SK-N-SH (cell line): ENCODE measurements at regions not wholly inside any gene's neighbourhood (a gene's known extent, or its start where the extent isn't known, plus 50 kb on each side); places are given as distances from the start of the nearest gene placed in this dataset.

Experiments
- CTCF ChIA-PET: fragments of 300-600, 350-600 bp; formaldehyde crosslinking; extraction: SDS; loops from one replicate; lab custom pipeline; 2021; lab: Yijun Ruan, JAX
- POLR2A ChIA-PET: fragments of 350-600 bp; sonication (Branson Sonifier 250); formaldehyde crosslinking; extraction: SDS; loops from one replicate; lab custom pipeline; 2020; ENCODE audit warnings: antibody characterized with exemption, inconsistent platforms; lab: Yijun Ruan, JAX
- DNase-seq: peaks from one replicate; pipeline ENCODE4 v3.0.0; 2012
- H2AFZ ChIP-seq: fragments of 200-600 bp; sonication (generic); 2 replicates; pipeline ENCODE4 v1.8.1; 2016; ENCODE audit warnings: antibody characterized with exemption, mild to moderate bottlenecking, low read depth
- H3F3A ChIP-seq: fragments of 200-600 bp; sonication (generic); replicated peaks from 2 replicates; pipeline ENCODE3; 2016; ENCODE audit warnings: antibody characterized with exemption, mild to moderate bottlenecking; ENCODE audit not compliant: insufficient read depth
- H3K27ac ChIP-seq, 2 experiments: fragments of 200-500 bp in 1 of 2; fragments of 200-600 bp in 1 of 2; sonication (Bioruptor generic) in 1 of 2; sonication (generic), shearing (Covaris generic) in 1 of 2; 2 replicates each; pipeline versions ENCODE4 v1.5.1 to v1.6.1; 2014 to 2016; ENCODE audit warnings: low read depth in 2 of 2, inconsistent platforms in 1 of 2, low read length in 1 of 2, mild to moderate bottlenecking in 1 of 2, mixed read lengths in 1 of 2
- H3K27me3 ChIP-seq: fragments of 200-600 bp; sonication (generic), shearing (Covaris generic); 2 replicates; pipeline ENCODE4 v1.6.1; 2016; ENCODE audit warnings: mixed run types; ENCODE audit not compliant: insufficient read depth
- H3K36me3 ChIP-seq, 2 experiments: fragments of 200-500 bp in 1 of 2; fragments of 200-600 bp in 1 of 2; sonication (Bioruptor generic) in 1 of 2; sonication (generic) in 1 of 2; replicated peaks in 1 of 2; 2 replicates each; pipeline versions ENCODE3 to v1.5.1; 2014 to 2016; ENCODE audit warnings: low read length in 1 of 2, mild to moderate bottlenecking in 1 of 2; ENCODE audit not compliant: insufficient read depth in 2 of 2, control insufficient read depth in 1 of 2
- H3K4me1 ChIP-seq, 2 experiments: fragments of 200-500 bp in 1 of 2; fragments of 200-600 bp in 1 of 2; sonication (Bioruptor generic) in 1 of 2; sonication (generic), shearing (Covaris generic) in 1 of 2; 2 replicates each; pipeline versions ENCODE4 v1.5.1 to v1.6.1; 2014 to 2016; ENCODE audit warnings: low read depth in 1 of 2, low read length in 1 of 2, mixed run types in 1 of 2; ENCODE audit not compliant: insufficient read depth in 2 of 2, control insufficient read depth in 1 of 2
- H3K4me2 ChIP-seq: fragments of 200-600 bp; sonication (generic), shearing (Covaris generic); 2 replicates; pipeline ENCODE4 v1.6.1; 2017; ENCODE audit warnings: mixed run types
- H3K4me3 ChIP-seq, 2 experiments: fragments of 200-500 bp in 1 of 2; fragments of 200-600 bp in 1 of 2; sonication (Bioruptor generic) in 1 of 2; sonication (generic), shearing (Covaris generic) in 1 of 2; 2 replicates each; pipeline versions ENCODE4 v1.5.1 to v1.8.1; 2014 to 2016; ENCODE audit warnings: low read depth in 2 of 2, inconsistent platforms in 1 of 2, low read length in 1 of 2, mild to moderate bottlenecking in 1 of 2, mixed read lengths in 1 of 2, moderate library complexity in 1 of 2
- H3K79me2 ChIP-seq: fragments of 200-600 bp; sonication (generic); 2 replicates; pipeline ENCODE4 v1.8.1; 2017; ENCODE audit warnings: mild to moderate bottlenecking; ENCODE audit not compliant: insufficient read depth
- H3K9ac ChIP-seq: fragments of 200-600 bp; sonication (generic); 2 replicates; pipeline ENCODE4 v1.6.1; 2017; ENCODE audit warnings: mixed run types
- H3K9me2 ChIP-seq: fragments of 200-600 bp; sonication (generic); 2 replicates; pipeline ENCODE4 v1.6.1; 2017; ENCODE audit warnings: mixed run types
- H3K9me3 ChIP-seq: fragments of 200-600 bp; sonication (generic); 2 replicates; pipeline ENCODE4 v1.6.1; 2017; ENCODE audit warnings: mixed run types, mild to moderate bottlenecking, moderate library complexity
- H4K20me1 ChIP-seq: fragments of 200-600 bp; sonication (generic); 2 replicates; pipeline ENCODE4 v1.6.1; 2017; ENCODE audit warnings: mild to moderate bottlenecking, mixed run types; ENCODE audit not compliant: insufficient read depth
- ELF1 ChIP-seq: IDR thresholded peaks from 2 replicates; pipeline ENCODE4 v1.4.0; 2012
- EP300 ChIP-seq, 2 experiments: IDR thresholded peaks; 2 replicates each; pipeline versions ENCODE4 v1.4.0 to v1.6.1; 2012; ENCODE audit warnings: borderline replicate concordance in 1 of 2, low read depth in 1 of 2, low read length in 1 of 2
- FOSL2 ChIP-seq: IDR thresholded peaks from 2 replicates; pipeline ENCODE4 v1.4.0; 2012; ENCODE audit warnings: low read depth, mild to moderate bottlenecking, moderate library complexity, borderline replicate concordance
- GABPA ChIP-seq: IDR thresholded peaks from 2 replicates; pipeline ENCODE4 v1.4.0; 2012; ENCODE audit warnings: low read depth, mild to moderate bottlenecking
- GATA2 ChIP-seq: sonication (generic); formaldehyde crosslinking; IDR thresholded peaks from 2 replicates; pipeline ENCODE4 v1.5.0; 2020; ENCODE audit warnings: mild to moderate bottlenecking, missing genetic modification reagents
- JUND ChIP-seq: IDR thresholded peaks from 2 replicates; pipeline ENCODE4 v1.4.0; 2012
- MXI1 ChIP-seq: IDR thresholded peaks from 2 replicates; pipeline ENCODE4 v1.6.1; 2012; ENCODE audit warnings: mild to moderate bottlenecking, low read depth, low read length, improper control_type of control experiment
- NFIC ChIP-seq: IDR thresholded peaks from 2 replicates; pipeline ENCODE4 v1.4.0; 2012; ENCODE audit warnings: borderline replicate concordance
- POLR2AphosphoS5 ChIP-seq: IDR thresholded peaks from 2 replicates; pipeline ENCODE4 v1.6.1; 2012; ENCODE audit warnings: low read depth, low read length
- RAD21 ChIP-seq: IDR thresholded peaks from 2 replicates; pipeline ENCODE4 v1.6.1; 2012; ENCODE audit warnings: mild to moderate bottlenecking, low read length
- RCOR1 ChIP-seq: fragments of 150-350 bp; IDR thresholded peaks from 2 replicates; pipeline ENCODE4 v1.6.1; 2017; ENCODE audit warnings: antibody characterized with exemption, low read length
- RFX5 ChIP-seq: IDR thresholded peaks from 2 replicates; pipeline ENCODE4 v1.6.1; 2012; ENCODE audit warnings: mild to moderate bottlenecking, improper control_type of control experiment, low read length
- TCF12 ChIP-seq: IDR thresholded peaks from 2 replicates; pipeline ENCODE4 v1.4.0; 2012
- TEAD4 ChIP-seq: IDR thresholded peaks from 2 replicates; pipeline ENCODE4 v1.4.0; 2012; ENCODE audit warnings: mild to moderate bottlenecking, borderline replicate concordance; ENCODE audit not compliant: insufficient read depth
- YY1 ChIP-seq: IDR thresholded peaks from 2 replicates; pipeline ENCODE4 v1.4.0; 2012; ENCODE audit warnings: low read depth, mild to moderate bottlenecking
- WGBS: methylation state at CpG from one replicate; pipeline ENCODE4 v1.1.6; 2017; ENCODE audit warnings: low lambda C conversion rate; 5-methylcytosine and 5-hydroxymethylcytosine counted together
- TF ChIP-seq, protein P1 (sequence below): fragments of 150-350 bp; IDR thresholded peaks from 2 replicates; pipeline ENCODE4 v1.6.1; 2017; ENCODE audit warnings: antibody characterized with exemption, low read length, low read depth, borderline replicate concordance
- TF ChIP-seq, protein P2 (sequence below): fragments of 200-600 bp; sonication (generic); IDR thresholded peaks from 2 replicates; pipeline ENCODE4 v1.6.1; 2017; ENCODE audit warnings: antibody characterized with exemption, mild to moderate bottlenecking, moderate library complexity
- TF ChIP-seq, protein P3 (sequence below): IDR thresholded peaks from 2 replicates; pipeline ENCODE4 v1.4.0; 2012; ENCODE audit warnings: low read depth, borderline replicate concordance
- TF ChIP-seq, protein P4 (sequence below): IDR thresholded peaks from 2 replicates; pipeline ENCODE4; 2012
- TF ChIP-seq, protein P5 (sequence below): fragments of 150-350 bp; IDR thresholded peaks from 2 replicates; pipeline ENCODE4 v1.6.1; 2016; ENCODE audit warnings: mild to moderate bottlenecking, low read depth, low read length

DNA sequence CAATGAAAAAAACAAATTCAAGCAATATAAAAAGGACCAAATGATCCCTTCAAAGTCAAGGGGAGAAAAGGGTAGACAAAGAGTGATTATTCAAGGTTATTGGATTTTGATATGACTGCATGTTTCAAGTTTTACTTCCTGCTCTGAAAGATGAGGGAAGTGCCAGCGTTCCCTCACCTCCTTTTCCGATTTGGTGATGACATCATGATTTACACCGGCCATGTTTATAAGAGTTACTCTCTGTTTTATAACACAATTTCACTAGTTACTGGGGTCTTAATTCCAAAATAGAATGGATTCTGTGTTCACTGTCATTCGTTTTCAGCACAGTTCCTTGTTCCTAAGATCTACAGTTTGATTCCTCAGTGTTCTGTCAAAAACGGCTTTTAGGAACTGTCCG is 60.5 kb upstream of the CPXM2 start:
- WGBS: 46% methylated on average over 6 of the region's 6 CpGs
- H3F3A ChIP-seq: no peaks in the 10 kb centered on the region
- H3K27ac ChIP-seq: no peak overlapping the region
- H4K20me1 ChIP-seq: no peaks in the 10 kb centered on the region
- POLR2A ChIA-PET: no interaction called here
- H3K4me1 ChIP-seq: no peaks in the 10 kb centered on the region
- no peaks in the 10 kb centered on the region for H3K36me3 ChIP-seq
- no peaks in the 10 kb centered on the region for H3K79me2 ChIP-seq
- no peaks in the 10 kb centered on the region for H3K27me3 ChIP-seq
- no peaks in the 10 kb centered on the region for H3K9me3 ChIP-seq
- CTCF ChIA-PET: no interaction called here
- H3K9ac ChIP-seq: no peak overlapping the region
- no peaks in the 10 kb centered on the region for H3K9me2 ChIP-seq
- no peak for DNase-seq
- no peak for TF ChIP-seq RCOR1
- no peak for TF ChIP-seq NFIC
- TF ChIP-seq, protein P1, sequence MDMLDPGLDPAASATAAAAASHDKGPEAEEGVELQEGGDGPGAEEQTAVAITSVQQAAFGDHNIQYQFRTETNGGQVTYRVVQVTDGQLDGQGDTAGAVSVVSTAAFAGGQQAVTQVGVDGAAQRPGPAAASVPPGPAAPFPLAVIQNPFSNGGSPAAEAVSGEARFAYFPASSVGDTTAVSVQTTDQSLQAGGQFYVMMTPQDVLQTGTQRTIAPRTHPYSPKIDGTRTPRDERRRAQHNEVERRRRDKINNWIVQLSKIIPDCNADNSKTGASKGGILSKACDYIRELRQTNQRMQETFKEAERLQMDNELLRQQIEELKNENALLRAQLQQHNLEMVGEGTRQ: no peak
- TF ChIP-seq, protein P2, sequence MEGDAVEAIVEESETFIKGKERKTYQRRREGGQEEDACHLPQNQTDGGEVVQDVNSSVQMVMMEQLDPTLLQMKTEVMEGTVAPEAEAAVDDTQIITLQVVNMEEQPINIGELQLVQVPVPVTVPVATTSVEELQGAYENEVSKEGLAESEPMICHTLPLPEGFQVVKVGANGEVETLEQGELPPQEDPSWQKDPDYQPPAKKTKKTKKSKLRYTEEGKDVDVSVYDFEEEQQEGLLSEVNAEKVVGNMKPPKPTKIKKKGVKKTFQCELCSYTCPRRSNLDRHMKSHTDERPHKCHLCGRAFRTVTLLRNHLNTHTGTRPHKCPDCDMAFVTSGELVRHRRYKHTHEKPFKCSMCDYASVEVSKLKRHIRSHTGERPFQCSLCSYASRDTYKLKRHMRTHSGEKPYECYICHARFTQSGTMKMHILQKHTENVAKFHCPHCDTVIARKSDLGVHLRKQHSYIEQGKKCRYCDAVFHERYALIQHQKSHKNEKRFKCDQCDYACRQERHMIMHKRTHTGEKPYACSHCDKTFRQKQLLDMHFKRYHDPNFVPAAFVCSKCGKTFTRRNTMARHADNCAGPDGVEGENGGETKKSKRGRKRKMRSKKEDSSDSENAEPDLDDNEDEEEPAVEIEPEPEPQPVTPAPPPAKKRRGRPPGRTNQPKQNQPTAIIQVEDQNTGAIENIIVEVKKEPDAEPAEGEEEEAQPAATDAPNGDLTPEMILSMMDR: no peak
- TF ChIP-seq, protein P3, sequence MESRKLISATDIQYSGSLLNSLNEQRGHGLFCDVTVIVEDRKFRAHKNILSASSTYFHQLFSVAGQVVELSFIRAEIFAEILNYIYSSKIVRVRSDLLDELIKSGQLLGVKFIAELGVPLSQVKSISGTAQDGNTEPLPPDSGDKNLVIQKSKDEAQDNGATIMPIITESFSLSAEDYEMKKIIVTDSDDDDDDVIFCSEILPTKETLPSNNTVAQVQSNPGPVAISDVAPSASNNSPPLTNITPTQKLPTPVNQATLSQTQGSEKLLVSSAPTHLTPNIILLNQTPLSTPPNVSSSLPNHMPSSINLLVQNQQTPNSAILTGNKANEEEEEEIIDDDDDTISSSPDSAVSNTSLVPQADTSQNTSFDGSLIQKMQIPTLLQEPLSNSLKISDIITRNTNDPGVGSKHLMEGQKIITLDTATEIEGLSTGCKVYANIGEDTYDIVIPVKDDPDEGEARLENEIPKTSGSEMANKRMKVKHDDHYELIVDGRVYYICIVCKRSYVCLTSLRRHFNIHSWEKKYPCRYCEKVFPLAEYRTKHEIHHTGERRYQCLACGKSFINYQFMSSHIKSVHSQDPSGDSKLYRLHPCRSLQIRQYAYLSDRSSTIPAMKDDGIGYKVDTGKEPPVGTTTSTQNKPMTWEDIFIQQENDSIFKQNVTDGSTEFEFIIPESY: no peak
- TF ChIP-seq GABPA: no peak
- no peak for TF ChIP-seq GATA2 (CRISPR knock-in tag)
- TF ChIP-seq JUND: no peak
- no peak for TF ChIP-seq MXI1
- no peak for TF ChIP-seq FOSL2
- TF ChIP-seq TCF12: no peak
- no peak for TF ChIP-seq POLR2AphosphoS5
- no peak for TF ChIP-seq EP300 (IDR thresholded peaks at IDR 0.05; ENCODE audit: borderline replicate concordance in 1 of 2, low read depth in 1 of 2, low read length in 1 of 2)
- TF ChIP-seq YY1: no peak
- TF ChIP-seq RAD21: no peak
- TF ChIP-seq TEAD4: no peak
- no peak for TF ChIP-seq ELF1
- no peak for TF ChIP-seq RFX5
- TF ChIP-seq, protein P4, sequence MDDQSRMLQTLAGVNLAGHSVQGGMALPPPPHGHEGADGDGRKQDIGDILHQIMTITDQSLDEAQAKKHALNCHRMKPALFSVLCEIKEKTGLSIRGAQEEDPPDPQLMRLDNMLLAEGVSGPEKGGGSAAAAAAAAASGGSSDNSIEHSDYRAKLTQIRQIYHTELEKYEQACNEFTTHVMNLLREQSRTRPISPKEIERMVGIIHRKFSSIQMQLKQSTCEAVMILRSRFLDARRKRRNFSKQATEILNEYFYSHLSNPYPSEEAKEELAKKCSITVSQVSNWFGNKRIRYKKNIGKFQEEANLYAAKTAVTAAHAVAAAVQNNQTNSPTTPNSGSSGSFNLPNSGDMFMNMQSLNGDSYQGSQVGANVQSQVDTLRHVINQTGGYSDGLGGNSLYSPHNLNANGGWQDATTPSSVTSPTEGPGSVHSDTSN: no peak
- TF ChIP-seq, protein P5, sequence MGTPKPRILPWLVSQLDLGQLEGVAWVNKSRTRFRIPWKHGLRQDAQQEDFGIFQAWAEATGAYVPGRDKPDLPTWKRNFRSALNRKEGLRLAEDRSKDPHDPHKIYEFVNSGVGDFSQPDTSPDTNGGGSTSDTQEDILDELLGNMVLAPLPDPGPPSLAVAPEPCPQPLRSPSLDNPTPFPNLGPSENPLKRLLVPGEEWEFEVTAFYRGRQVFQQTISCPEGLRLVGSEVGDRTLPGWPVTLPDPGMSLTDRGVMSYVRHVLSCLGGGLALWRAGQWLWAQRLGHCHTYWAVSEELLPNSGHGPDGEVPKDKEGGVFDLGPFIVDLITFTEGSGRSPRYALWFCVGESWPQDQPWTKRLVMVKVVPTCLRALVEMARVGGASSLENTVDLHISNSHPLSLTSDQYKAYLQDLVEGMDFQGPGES: no peak
- H3K4me2 ChIP-seq: no peak overlapping the region
- no peak overlapping the region for H3K4me3 ChIP-seq
- H2AFZ ChIP-seq: no peak overlapping the region
